Activated T-helper 9 cell treated with anti-CD3 and anti-CD28 coated beads, Interleukin-2, amount 50 U/mL, for 16 hours (primary cell): ENCODE measurements at regions not wholly inside any gene's neighbourhood (a gene's known extent, or its start where the extent isn't known, plus 50 kb on each side); places are given as distances from the start of the nearest gene placed in this dataset.
"Not testable (repeated sequence)": the region's sequence is repeated elsewhere in the genome, so short reads cannot be mapped to it uniquely, and the experiment has no call there.

Experiments used
- DNase-seq: peaks from one replicate; pipeline ENCODE4 v3.0.0-alpha.2; 2020; ENCODE audit warnings: low read depth

DNA sequence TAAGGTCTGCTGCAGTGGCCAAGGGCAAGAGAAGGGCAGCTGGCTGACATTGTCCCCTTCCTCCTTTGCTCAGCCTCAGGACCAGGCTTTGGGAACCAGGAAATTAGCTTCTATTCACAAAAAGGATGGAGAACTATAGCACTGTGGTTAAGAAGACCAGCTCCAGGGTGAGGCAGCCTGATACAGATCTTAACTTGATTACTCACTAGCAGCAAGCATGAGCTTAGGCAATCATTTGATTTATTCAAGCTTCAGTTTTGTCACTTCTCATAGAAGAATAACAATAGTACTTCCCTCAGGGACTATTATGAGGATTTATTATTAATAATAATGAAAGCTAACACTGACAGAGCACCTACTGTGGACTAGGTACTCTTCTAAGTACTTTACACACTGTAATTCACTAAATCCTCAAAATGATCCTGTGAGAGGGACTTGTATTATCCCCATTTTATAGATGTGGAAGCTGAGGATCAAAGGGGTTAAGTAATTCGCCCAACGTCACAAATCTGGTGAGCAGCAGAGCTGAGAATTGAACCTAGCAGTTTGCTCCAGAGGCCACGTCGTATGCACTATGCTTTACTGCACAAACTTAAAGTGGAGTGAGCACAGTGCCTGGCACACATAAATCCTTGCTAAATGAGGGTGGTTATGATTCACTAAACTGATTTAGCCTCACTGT, 130.4 kb upstream of the PAK3 start:
- DNase-seq, result no peak

DNA sequence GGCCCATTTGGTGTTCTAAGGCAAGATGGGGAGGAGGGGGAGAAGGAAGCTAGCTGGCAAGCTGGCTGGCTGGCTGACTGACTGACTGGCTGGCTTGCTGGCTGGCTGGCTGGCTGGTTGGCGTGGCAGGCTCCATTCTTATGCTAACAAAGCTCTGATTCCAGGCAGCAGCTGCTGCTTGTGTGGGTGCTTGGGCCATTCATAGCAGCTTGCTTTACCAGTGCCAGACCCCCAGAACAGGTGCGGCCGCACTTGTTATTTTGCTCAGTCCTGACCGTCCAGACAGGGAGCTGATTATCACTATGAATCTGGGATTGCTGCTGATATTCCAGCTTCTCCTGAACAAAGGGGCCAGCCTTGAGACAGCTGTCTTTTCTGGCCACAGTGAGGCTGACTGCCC, 131.2 kb upstream of the PAK3 start:
- no peak for DNase-seq

- no peak for DNase-seq
Measured at GRCh38 chrX:110962451-110962850, 133.5 kb upstream of the PAK3 start.

GRCh38 chrX:110955706-110956105, 140.3 kb upstream of the PAK3 start:
- DNase-seq, result no peak

GRCh38 chrX:110954428-110955100, 141.4 kb upstream of the PAK3 start:
- no peak for DNase-seq

DNA sequence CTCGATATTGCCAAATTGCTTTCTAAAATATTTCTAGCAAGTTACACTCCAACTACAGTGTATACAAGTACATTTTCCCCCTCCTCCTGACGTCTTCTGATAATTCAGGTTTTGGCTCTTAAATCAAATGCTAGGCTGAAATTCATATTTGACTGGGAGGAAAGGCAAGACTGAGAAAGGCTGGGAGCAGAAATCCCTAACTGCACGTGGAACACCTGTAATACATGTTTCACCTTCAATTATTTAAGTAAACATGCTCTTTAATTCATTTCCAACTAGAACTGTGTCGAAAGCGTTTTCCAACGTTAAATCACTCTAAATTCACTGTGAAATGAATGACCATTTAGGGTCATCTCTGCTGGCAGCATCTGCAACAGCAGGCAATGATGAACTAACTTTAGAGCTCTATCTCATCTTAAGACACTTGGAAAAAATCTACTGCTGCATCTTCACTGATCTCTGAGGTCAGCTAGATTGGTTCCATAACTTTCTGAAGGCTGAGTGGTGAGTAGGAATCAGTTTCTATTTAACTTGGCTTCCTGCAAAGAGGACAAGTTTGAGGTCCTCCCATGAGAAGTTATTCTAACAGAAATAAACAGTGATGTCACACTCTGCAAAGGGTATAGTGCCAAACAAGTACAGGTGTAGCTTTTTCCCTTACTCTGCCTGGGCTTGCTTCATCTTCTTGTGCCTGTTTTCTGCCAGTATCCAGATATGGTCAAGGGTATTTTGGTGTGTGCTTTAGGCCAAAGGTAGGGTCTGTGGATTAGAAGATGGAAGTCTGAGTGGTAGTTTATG, 144.3 kb upstream of the PAK3 start:
- no peak for DNase-seq

GRCh38 chrX:110944751-110945675, 149.4 kb upstream of the CHRDL1 start:
- DNase-seq, result no peak

DNA sequence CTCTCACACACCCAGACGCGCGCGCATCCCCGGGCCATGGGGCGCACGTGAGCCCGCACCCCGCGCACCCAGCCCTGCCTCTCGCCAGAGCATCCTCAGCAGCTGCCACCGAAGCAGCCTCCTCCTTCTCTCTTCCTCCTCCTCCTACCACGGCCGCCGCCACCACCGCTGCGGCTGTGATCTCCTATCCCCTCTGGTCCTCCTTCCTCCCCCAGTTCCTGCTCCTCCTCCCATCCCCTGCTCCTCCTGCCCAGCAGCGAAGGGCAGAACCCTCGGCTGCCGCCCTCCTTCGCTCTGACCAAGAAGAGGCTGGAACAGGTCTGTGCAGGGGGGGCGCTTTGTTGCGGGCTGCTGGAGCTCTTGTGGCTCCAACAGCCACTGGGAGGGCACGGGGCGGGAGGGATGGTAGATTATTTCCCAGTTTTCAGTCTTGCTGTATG, 148.7 kb upstream of the CHRDL1 start:
- DNase-seq, result no peak

- no peak for DNase-seq
Measured at GRCh38 chrX:110941906-110942305, 146.3 kb upstream of the CHRDL1 start.

- no peak for DNase-seq
Measured at GRCh38 chrX:110938977-110939732, 143.5 kb upstream of the CHRDL1 start.

DNA sequence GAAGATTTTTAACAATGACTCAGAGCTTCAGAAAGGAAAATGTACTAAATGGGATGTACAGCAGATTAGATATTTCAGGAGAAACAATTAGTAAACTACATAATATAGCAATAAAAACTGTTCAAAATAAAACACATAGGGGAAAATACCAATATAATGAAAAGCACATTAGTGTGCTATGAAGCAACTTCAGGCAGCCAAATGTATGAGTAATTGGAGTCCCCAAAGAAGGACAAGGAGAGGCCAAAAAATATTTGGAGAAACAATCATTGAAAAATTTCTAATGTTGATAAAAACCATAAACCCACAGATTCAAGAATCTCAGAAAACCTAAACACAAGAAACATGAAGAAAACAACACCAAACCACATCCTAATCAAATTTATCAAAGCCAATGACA, 129.3 kb upstream of the CHRDL1 start:
- no peak for DNase-seq

- DNase-seq, result no peak
Measured at GRCh38 chrX:110920991-110921390, 125.4 kb upstream of the CHRDL1 start.

DNA sequence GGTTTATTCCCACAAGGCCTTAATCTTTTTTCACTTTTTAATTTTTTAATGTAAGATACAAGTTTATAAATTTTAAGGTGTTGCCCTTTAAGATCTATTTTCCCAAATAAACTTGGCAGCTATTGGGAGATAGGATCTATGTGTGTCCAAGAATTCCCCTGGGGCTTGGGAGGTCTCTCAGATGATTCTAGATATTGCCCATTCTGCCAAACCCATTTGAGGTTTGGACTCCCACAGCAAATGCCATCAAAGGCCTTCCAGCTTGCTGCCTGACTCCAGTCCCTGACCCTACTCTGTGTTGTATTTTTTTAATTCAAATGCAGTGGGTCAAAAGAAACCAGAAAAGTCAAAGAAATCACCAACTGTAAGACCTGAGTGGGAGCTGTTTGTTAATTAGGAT, 120.0 kb upstream of the CHRDL1 start:
- DNase-seq, result no peak

DNA sequence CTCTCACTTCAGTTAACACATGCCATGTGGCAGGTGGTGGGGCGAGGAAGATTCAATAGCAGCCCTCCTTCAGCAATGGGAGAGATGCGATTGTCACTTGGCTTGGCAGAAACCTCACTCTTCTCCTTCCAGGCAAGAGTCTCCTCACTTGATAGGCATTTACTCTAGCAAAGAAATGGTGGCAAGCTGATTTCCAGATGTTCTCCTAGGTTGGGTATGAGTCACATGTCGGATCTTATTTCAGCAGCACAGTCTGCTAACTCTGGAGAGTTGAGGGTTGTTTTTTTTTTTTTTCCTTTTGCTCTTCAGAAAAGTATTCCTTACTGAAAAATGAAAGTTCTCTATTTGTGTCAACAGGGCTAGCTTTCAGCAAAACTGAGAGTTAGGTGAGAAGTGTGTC, 119.5 kb upstream of the CHRDL1 start:
- DNase-seq, result no peak

GRCh38 chrX:110914281-110914680, 118.7 kb upstream of the CHRDL1 start:
- no peak for DNase-seq

- DNase-seq, result not testable (repeated sequence)
Measured at GRCh38 chrX:110904747-110905146, 109.1 kb upstream of the CHRDL1 start.

- no peak for DNase-seq
Measured at GRCh38 chrX:110881971-110882370, 86.4 kb upstream of the CHRDL1 start.

GRCh38 chrX:110877326-110877725, 81.7 kb upstream of the CHRDL1 start:
- DNase-seq, result no peak

DNA sequence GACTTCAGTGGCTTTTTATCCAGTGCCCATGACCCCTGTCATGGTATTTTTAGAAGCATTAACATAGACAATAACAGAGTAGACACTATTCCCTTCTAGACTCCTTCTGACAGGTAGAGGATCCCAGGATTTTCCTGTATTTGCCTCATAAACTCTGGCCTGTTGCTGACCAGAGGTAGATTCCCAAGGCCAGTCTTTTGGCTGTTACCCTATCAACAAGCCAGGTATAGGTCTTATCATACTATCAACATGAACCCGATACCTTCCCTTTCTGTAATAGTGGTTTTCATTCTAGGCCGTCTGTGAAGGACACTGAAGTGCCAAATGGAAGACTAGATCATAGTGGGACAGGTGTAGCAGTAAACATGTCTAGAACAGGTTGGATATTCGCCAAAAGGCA, 76.2 kb upstream of the CHRDL1 start:
- no peak for DNase-seq

DNA sequence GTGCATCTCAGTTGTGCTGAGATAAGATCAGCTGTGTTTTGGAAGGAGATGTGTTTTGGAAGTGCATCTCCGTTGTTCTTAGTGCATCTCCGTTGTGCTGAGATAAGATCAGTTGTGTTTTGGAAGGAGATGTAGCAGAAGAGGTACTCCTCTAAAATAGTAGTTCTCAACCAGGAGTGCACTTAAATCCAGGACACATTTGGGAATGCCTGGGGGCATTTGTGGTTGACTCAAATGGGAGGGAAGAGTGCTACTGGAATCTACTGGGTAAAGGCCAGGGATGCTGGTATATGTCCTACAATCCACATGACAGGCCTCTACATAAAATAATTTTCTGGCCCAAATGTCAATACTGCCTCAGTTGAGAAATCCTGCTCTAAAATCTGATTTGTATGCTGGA, 70.8 kb upstream of the CHRDL1 start:
- no peak for DNase-seq

DNA sequence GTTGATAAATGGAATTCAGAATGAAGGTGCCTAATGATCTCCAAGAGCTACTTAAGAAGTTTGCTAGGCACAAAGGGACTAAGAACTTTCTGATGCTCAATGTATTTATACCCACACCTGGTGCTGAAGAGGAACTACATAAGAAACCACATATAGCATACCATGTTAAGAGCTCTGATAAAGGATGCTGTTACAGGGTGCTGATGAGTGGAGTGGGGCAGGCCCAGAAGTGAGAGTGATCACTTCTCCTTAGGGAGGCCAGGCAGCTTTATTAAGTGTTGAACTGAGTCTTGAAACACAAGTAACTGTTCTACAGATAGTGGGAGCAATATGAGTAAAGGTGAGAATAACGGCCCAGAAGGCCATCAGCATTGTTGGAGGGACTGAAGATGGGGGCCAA, 68.3 kb upstream of the CHRDL1 start:
- no peak for DNase-seq
